ENCODE measurements at regions not wholly inside any gene's neighbourhood (a gene's known extent, or its start where the extent isn't known, plus 50 kb on each side); places are given as distances from the start of the nearest gene placed in this dataset.
"Not testable (repeated sequence)": the region's sequence is repeated elsewhere in the genome, so short reads cannot be mapped to it uniquely, and the experiment has no call there.

DNA sequence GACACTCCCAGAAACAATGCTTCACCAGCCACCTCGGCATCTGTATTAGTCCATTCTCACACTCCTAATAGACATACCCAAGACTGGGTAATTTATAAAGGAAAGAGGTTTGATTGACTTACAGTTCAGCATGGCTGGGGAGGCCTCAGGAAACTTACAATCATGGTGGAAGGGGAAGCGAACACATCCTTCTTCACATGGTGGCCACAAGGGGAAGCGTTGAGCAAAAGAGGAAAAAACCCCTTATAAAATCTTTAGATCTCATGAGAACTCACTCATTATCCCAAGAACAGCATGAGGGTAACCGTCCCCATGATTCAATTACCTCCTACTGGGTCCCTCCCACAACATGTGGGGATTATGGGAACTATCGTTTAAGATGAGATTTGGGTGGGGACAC, 140.9 kb downstream of the LIG4 start:
- DNase-seq, result not testable (repeated sequence)

DNA sequence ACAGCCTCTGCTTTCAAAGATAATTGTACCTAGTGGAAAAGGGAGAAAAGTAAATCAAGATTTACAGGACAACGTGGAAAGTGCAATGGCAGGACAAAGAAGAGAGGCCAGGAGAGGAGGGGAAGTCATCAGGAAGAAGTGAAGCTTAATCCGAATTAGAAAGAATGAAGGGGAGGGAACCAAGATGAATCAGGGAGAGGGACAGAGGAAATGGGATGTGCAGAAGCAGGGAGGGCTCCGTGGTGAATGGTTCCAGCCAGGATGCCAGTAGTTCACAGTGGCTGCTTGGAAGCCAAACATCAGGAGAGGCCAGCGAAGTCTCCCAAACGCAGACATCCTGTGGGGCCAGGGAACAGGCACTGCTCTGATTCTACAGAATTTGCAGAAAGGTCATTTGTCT, 144.4 kb downstream of the LIG4 start:
- no peak for DNase-seq

DNA sequence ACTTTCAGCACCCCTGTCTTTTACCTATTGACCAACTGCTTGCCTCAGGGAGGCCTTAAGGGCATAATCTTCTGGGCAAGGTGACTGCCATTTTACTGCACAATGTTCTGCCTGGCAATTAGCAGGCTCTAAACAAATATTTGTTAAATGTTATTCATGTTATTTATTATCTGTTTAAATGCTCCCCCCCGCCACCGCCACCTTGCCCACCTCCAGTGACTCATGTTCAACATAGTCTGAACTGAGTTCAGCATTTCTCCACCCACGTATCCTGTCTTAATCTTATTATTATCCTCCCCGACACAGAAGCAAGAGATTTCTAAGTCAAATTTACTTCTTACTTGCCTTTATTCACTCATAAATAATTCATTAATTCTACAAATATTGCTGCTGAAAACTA, 144.8 kb downstream of the LIG4 start:
- no peak for DNase-seq

DNA sequence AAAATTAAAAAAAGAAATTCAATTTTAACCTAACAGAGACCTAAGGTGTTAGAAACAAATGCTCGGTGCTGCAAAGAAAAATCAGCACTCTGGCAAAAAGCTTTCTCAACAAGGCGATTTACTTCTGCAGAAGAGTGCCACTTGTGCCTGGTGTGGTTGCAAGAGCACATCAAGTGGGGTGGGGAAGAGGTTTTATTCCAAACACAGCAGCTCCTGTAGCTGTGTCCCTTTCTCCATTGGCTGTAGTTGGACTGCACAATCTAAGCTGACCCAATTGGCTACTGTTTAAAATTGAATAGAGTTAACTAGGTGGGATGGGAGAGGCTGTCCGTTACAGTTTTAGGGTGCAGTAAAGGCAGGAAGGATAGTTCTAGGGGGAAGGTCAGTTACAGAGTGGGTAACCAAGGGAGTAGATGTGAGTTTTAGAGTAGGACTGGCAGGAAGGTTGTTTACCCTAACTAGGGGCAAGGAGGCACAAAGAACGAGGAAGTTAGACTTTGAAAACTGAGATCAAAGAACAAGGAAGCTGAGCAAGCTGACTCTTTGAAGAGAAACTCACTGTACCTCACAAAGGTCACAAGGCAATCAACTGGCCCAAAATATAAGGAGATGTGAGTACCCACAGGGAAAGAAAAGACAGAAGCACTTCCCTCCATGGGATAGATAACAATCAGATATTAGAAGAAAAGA, 145.7 kb downstream of the LIG4 start:
- DNase-seq, result no peak

DNA sequence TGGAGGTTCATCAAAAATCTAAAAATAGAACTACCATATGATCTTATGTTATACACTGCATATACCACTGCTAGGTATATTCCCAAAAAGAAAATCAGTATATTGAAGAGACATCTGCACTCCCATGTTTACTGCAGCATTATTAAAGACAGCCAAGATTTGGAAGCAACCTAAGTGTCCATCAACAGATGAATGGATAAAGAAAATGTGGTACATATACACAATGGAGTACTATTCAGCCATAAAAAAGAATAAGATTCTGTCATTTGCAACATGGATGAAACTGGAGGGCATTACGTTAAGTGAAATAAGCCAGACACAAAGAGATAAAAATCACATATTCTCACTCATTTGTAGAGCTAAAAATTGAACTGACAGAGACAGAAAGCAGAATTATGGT, 151.0 kb downstream of the LIG4 start:
- DNase-seq, result not testable (repeated sequence)

DNA sequence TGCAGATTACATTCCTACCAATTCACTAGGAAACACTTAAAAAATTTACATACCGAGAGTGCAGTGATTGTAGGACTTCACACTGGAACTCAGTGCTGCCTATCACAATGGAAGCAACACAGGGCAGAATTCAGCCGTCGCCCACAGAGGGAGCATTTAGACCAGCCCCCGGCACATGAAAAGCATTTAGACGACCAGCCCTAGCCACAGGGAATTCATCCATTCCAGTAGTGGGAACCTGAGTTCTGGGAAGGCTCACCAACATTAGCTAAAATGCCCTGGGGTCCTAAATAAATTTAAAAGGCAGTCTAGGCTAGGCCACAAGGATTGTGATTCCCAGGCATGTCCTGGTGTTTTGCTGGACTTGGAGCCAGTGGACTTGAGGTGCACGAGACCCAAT, 155.2 kb downstream of the LIG4 start:
- no peak for DNase-seq

DNA sequence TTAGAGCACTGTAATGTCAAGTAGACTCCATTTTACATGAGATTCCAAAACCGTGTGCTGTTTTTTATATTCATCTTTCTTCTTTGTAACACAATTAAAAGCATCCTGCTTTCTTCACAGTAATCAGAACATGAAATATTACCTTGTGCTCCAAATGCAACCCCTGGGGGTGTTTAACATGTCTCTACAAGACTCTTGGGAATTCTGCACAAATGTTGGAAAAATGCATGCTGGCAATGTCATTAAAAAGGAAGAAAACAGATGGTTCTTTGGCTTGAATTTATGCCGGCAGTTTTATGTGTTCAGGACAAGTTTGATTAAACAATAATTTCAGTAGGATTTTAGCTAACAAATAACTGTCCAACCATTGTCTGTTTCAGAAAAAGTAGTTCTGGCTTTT, 159.1 kb downstream of the LIG4 start:
- no peak for DNase-seq

DNA sequence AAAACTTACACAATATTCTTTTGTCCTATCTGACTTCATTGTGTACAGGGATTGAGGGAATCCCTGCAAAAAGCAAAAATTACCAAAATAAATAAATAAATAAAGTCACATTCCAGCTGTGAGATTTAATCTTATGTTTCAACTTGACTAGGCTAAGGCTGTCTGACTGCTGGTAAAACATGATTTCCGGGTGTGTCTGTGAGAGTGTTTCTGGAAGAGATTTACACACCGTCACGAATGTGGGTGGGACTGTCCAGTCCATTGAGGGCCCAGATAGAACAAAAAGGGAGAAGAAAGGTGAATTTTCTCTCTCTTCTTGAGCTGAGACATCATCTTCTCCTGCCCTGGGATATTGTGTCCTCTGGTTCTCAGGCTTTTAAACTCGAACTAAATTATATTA, 166.1 kb downstream of the LIG4 start:
- DNase-seq, result no peak

DNA sequence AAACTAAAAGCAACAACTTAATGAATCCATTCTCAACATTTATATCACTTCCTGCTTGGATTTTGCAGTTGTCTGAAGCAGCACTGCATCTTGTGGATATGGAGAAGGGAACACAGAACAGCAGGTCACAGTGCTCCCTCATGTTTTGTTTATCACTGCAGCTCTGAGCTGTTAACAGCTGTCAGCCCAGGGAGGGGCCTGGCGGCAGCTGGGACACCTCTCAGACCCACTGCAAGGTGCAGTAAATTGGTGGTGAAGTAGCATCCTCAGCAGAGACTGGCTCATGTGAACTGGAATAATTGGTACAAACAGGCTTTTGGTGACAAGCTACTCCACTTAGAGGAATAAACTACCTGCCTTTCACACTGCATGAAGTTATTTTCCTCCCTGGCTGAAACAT, 170.4 kb downstream of the LIG4 start:
- DNase-seq, result no peak

DNA sequence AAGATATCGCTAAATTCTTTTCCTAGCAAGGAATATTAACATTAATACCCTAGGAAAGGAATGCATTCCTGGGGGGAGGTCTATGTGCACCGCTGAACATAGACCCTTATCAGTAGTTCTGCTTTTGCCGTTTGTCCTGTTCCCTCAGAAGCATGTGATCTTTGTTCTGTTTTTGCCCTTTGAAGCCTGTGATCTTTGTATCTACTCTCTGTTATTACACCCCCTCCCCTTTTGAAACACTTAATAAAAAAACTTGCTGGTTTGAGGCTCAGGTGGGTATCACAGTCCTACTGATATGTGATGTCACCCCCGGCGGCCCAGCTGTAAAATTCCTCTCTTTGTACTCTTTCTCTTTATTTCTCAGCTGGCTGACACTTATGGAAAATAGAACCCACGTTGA, 172.5 kb downstream of the LIG4 start:
- not testable (repeated sequence) for DNase-seq

DNA sequence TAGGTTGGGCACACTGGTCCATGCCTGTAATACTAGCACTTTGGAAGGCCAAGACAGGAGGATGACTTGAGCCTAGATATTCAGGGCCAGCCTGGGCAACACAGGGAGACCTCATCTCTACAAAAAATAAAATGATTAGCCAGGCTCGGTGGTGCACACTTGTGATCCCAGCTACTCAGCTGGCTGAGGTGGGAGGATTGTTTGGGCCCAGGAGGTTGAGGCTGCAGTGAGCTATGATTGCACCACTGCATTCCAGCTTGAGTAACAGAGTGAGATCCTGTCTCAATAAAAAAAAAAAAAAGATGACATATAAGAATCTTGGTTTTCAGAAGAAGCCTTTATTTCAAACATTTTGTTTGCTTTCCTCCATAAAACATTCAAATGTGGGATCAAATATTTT, 178.0 kb downstream of the LIG4 start:
- DNase-seq, result no peak

DNA sequence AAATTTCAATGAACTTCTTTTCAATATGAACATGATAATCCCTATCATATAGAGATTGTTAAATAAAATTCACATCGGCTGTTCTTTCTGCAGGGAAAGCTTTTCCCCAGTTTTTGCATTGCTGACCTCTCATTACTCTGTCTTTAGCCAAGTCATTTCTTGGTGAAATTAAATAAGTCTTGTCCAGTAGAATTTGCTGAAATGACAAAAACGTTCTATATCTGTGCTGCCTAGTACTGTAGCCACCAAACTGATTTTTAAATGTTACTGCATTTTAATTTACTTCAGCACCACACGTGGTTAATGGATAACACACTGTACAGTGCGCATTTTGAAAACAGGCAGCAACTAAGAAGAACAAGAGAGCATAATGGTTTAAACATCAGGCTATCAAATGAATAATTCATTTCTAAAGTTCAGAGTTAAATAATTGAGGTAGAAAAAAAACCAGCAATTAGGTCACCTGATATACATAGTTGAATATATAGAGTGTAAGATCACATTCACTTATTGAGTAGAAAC, 178.9 kb downstream of the LIG4 start:
- no peak for DNase-seq

DNA sequence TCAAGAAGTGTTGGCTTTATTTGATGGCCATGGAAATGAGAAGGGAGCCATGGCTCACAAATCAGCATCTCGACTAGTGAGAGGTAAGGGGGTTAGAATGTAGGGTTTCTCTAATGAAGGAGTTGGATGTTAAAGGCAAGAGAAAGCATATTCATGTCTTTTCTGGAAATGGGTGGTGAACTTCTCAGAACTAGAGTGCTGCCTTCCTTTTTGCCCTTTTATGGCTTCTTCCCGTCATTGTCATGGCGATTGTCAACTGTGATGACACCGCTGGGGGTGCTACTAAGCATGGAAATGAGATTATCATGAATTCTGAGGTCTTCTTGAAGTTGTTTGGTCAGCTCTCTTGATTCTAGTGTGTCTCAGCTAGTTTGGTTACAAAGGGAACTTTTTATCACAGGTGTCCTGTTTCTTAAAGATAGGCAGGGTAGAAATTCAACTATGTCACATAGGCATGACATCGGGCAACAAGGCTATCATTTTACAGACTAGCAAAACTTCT, 180.4 kb downstream of the LIG4 start:
- no peak for DNase-seq

DNA sequence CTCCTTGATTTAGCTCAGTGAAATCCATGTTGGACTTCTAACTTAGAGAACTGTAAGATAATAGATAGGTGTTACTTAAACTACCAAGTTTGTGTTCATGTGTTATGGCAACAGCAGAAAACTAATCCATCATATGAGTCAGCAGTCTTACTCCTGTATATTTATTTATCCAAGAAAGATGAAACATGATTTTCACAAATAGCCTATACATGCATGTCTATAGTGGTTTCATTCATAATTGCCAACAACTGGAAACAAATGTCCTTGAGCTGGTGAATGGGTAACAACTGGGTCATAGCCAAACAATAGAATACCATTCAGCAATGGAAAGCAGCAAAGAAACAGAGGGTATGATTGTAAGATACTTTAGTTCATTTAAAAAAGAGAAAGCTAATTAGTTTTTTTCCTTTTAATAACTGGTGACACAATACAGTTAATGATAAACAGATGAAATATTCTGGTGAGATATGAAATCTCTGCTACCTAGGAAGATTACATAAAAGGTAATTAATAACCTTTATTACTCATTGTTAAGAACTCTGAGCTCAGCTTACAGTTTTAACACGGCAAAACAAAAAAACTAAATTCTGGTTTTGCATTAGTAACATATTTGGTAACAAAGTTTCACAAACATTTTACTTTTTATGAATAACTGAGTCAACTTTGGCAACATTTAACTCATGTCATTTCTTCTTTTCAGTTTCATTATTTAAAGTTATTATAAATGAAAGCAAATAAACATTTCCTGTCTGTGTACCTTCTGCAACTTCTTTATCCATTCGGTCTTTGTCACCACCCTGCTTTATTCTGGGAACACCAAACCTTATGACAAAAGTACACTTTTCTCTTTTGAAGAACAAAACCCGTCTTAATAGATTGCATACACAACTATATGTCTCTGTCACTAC, 181.3 kb downstream of the LIG4 start:
- DNase-seq, result no peak

DNA sequence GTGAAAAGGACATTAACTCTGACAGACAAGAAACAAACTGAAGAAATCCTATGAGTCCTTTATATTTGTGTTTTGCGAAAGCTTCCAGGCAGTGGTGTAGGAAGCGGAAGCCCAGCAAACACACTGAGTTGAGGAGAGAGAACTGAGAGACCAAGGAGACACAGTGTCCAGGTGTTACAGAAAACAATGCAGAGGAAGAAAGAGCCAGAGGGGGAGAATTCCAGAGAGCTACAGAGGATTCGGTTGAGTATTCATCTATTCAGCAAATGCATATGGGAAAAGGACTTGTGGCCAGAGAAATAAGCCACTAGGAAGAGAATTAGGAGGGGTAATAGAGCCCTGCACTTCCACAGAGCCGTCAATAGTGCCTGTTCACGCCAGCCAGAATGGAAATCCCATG, 183.5 kb downstream of the LIG4 start:
- DNase-seq, result no peak

DNA sequence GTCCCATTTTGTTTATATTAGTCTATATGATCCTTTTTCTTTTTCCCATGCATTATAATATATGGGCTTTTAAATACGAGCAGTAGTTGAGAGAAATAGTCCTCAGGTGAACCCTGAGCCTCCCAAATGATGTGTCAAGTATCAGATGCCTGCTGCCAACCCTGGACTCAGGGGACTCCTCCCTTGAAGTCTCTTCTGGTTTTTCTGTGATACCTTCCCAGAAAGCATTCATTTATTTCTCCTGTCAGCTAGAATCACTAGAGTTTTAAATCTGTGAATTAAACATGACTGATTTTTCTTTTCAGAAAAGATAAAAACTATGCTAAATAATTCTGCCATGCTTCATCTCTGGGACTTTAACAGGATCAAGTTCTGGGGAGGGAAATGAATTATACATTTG, 184.6 kb downstream of the LIG4 start:
- DNase-seq, result no peak

DNA sequence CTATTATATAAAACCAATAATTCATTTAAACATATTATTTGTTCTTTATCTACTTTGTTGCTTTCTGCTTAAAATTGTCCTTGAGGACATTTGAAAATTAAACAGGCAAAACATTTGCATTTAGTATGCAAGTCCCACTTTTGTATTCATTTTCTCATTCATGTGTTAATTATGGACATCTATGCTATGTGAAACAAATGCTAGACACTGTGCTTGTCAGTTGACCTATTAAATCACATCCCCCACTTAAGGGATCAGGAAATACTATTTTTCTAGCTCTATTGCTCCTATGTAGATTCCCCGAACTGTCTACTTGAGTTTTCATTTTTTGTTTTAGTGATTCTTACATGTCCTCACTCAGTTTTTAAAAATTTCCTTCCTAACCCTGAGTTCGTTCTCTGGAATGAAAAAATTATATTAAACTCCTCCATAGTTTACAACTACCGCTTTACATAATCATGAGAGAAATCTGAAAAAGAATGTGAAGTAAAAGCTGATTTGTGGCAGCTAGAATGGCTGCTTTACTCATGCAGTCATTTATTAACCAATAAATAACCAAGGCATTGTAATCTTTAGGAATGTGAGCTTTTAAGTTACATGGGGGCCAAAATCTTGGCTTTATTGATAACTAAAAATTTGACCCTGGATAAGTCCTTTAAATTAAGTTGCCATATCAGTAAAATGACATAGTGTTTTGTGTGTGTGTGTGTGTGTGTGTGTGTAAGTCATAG, 188.5 kb downstream of the LIG4 start:
- DNase-seq, result no peak

DNA sequence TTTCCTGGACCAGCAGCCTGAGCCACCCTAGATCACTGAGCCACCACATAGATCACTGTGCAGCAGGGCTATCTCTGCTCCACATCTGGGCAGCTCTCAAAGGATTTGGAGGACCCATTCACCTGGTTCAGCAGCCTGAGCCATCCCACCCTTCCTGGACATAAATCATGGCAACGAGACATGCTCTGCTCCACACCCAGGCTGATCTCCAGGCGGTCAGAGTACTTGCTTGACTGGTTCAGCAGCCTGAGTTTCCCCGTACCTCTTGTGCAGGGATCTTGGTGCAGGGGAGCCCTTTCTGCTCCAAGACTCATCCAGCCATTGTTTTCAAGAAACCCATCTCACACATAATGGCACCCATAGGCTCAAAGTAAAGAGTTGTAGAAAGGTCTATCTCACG, 195.3 kb downstream of the LIG4 start:
- no peak for DNase-seq

DNA sequence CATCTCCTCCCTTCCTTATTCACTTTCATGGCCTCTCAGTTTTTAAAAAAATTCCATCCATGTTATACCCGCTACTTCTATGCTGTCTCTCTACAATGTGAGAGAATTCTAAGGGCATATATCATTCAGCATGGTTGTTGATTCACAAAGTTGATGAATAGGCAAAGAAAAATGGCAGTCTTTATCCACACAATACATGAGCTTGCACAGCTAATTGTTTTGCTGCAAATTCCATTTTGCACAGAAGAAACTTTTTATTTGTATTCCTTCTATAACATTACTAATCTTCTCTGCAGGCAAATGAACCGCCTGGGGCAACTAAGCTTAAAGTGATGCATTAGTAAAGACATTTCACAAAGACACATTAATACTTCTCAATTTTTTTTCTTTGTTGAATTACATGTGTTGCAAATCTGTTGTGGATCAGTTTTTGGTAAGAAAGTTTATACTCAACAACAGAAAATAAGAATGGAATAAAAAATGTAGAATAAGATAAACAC, 196.9 kb downstream of the LIG4 start:
- DNase-seq, result no peak

DNA sequence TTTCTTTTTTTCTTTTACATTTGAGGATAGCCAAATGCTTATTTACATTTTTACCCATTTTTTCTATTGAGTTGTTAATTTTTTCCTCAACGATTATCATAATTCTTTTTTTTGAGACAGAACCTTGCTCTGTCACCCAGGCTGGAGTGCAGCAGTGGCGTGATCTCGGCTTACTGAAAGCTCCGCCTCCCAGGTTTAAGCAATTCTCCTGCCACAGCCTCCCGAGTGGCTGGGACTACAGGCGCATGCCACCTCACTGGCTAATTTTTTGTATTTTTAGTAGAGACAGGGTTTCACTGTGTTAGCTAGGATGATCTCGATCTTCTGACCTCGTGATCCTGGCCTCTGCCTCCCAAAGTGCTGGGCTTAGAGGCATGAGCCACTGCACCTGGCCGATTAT, 208.7 kb downstream of the LIG4 start:
- no peak for DNase-seq

DNA sequence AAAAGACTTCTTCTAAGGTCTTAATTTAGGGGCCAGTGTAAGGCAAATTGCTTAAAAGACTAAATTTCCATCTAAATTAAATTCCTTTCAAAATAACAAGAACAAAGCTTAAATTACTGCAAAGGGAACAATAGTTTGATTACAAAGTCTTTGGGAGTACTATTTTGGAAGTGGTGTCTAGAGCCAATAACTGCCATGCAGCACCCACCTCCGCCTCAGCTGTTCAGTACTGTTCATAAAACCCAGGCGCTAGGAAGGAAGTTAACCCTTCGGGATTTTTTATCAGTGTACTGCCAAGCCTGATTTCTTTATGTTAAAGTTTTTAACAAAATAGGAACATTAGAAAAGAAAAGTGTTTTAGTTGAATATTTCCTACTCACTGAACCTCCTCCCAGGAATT, 210.1 kb downstream of the LIG4 start:
- DNase-seq, result no peak

DNA sequence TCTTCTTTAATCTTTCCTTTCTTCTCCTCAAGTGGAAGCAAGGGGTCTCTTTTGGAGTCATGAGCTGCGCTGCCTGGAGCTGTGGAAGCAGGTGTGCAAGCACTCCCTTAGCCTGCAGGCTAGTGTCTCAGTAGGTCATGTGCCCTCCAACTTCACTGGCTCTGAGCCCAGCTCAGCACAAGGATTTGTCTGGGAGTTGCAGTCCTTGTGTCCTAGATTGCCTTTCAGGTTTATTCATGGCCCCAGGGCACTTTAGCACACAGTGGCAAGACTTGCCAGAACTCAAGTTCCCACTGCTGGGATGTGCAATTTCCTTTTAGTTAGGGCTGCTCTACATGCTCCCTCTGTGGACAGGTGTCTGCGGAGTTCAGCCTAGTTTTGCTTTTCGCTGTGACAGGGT, 211.7 kb downstream of the LIG4 start:
- DNase-seq, result no peak

DNA sequence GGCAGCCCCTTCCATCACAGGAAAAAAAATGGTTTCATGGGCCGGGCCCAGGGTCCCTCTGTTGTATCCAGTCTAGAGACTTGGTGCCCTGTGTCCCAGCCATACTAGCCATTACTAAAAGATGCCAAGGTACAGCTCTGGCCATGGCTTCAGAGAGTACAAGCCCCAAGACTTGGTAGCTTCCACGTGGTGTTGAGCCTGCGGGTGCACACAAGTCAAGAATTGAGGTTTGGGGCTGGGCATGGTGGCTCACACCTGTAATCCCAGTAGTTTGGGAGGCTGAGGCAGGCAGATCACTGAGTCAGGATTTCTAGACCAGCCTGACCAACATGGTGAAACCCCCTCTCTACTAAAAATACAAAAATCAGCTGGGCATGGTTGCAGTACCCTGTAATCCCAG, 214.3 kb downstream of the LIG4 start:
- no peak for DNase-seq

All from fibroblast of skin of right biceps (primary cell).